ENCODE measurements at regions not wholly inside any gene's neighbourhood (a gene's known extent, or its start where the extent isn't known, plus 50 kb on each side); places are given as distances from the start of the nearest gene placed in this dataset.

GRCh38 chr5:43926923-43927322 is 323.9 kb downstream of the NNT start:
- no peak for TF ChIP-seq CTCF (IDR thresholded peaks at IDR 0.05; ENCODE audit: low read depth, low read length)
- H3K4me3 ChIP-seq (ENCODE audit: low read depth, low read length): no peak overlapping the region
- no peak for DNase-seq (ENCODE audit: low read depth, low spot score)
- in situ Hi-C loops (cut with HindIII; ENCODE audit: low sequenced_read_pairs): no loop called here

- DNase-seq (ENCODE audit: low read depth, low spot score): no peak
- in situ Hi-C loops (cut with HindIII; ENCODE audit: low sequenced_read_pairs): no loop called here
- TF ChIP-seq CTCF (IDR thresholded peaks at IDR 0.05; ENCODE audit: low read depth, low read length): no peak
- no peak overlapping the region for H3K4me3 ChIP-seq (ENCODE audit: low read depth, low read length)
Measured at GRCh38 chr5:43920422-43920821, 317.4 kb downstream of the NNT start.

GRCh38 chr5:43917925-43918324 is 314.9 kb downstream of the NNT start:
- in situ Hi-C loops (cut with HindIII; ENCODE audit: low sequenced_read_pairs): no loop called here
- H3K4me3 ChIP-seq (ENCODE audit: low read depth, low read length): no peak overlapping the region
- TF ChIP-seq CTCF (IDR thresholded peaks at IDR 0.05; ENCODE audit: low read depth, low read length): no peak
- no peak for DNase-seq (ENCODE audit: low read depth, low spot score)

- in situ Hi-C loops (cut with HindIII; ENCODE audit: low sequenced_read_pairs): no loop called here
- no peak for TF ChIP-seq CTCF (IDR thresholded peaks at IDR 0.05; ENCODE audit: low read depth, low read length)
- no peak for DNase-seq (ENCODE audit: low read depth, low spot score)
Measured at GRCh38 chr5:43903129-43903528, 300.1 kb downstream of the NNT start.

GRCh38 chr5:43900974-43901373 is 298.0 kb downstream of the NNT start:
- no peak overlapping the region for H3K4me3 ChIP-seq (ENCODE audit: low read depth, low read length)
- in situ Hi-C loops (cut with HindIII; ENCODE audit: low sequenced_read_pairs): no loop called here
- TF ChIP-seq CTCF (IDR thresholded peaks at IDR 0.05; ENCODE audit: low read depth, low read length): no peak
- no peak for DNase-seq (ENCODE audit: low read depth, low spot score)

More at GRCh38 chr5:43903129-43903528, 300.1 kb downstream of the NNT start:
- H3K4me3 ChIP-seq (ENCODE audit: low read depth, low read length): no peak overlapping the region

- H3K4me3 ChIP-seq (ENCODE audit: low read depth, low read length): no peak overlapping the region
- in situ Hi-C loops (cut with HindIII; ENCODE audit: low sequenced_read_pairs): no loop called here
- TF ChIP-seq CTCF (IDR thresholded peaks at IDR 0.05; ENCODE audit: low read depth, low read length): no peak
- no peak for DNase-seq (ENCODE audit: low read depth, low spot score)
Measured at GRCh38 chr5:43895876-43896275, 292.9 kb downstream of the NNT start.

Measured in astrocyte of the spinal cord (primary cell).